RWPE2 (cell line): ENCODE measurements at regions not wholly inside any gene's neighbourhood (a gene's known extent, or its start where the extent isn't known, plus 50 kb on each side); places are given as distances from the start of the nearest gene placed in this dataset.
A peak's percentile ranks its signal among the peaks of the same experiment; 100 is the strongest.
"Not testable (repeated sequence)": the region's sequence is repeated elsewhere in the genome, so short reads cannot be mapped to it uniquely, and the experiment has no call there.

Experiments used
- ATAC-seq: fragments of 200-7000 bp; cut with Tn5 transposase; 3 replicates; pipeline ENCODE4 v1.9.1; 2021; ENCODE audit warnings: low read depth
- DNase-seq: peaks from one replicate; pipeline ENCODE4 v3.0.0-alpha.2; 2020; ENCODE audit warnings: low spot score
- H3K27ac ChIP-seq: fragments of 450-650 bp; 2 replicates; pipeline ENCODE4 v1.5.1; 2017; ENCODE audit warnings: mild to moderate bottlenecking; ENCODE audit not compliant: poor library complexity, severe bottlenecking
- H3K27me3 ChIP-seq: fragments of 250-450 bp; sonication (Bioruptor Pico); 2 replicates; pipeline ENCODE4 v1.5.1; 2021; ENCODE audit warnings: mild to moderate bottlenecking, moderate library complexity; ENCODE audit not compliant: insufficient read depth, poor library complexity, severe bottlenecking
- H3K36me3 ChIP-seq: fragments of 250-450 bp; sonication (Bioruptor Pico); 2 replicates; pipeline ENCODE4 v1.5.1; 2020; ENCODE audit warnings: low read depth, mild to moderate bottlenecking, moderate library complexity
- H3K4me1 ChIP-seq: fragments of 250-450 bp; sonication (Bioruptor Pico); 2 replicates; pipeline ENCODE4 v1.5.1; 2021; ENCODE audit warnings: mild to moderate bottlenecking, moderate library complexity; ENCODE audit not compliant: insufficient read depth, poor library complexity, severe bottlenecking
- H3K4me3 ChIP-seq: fragments of 250-450 bp; sonication (Bioruptor Pico); 2 replicates; pipeline ENCODE4 v1.5.1; 2021; ENCODE audit warnings: mild to moderate bottlenecking, moderate library complexity; ENCODE audit not compliant: severe bottlenecking
- H3K9me3 ChIP-seq: fragments of 250-450 bp; sonication (Bioruptor Pico); 2 replicates; pipeline ENCODE4 v1.5.1; 2021; ENCODE audit warnings: mild to moderate bottlenecking, moderate library complexity; ENCODE audit not compliant: severe bottlenecking

- H3K9me3 ChIP-seq, ATAC-seq, H3K27ac ChIP-seq, H3K36me3 ChIP-seq, DNase-seq, H3K27me3 ChIP-seq, H3K4me3 ChIP-seq, H3K4me1 ChIP-seq: not testable (repeated sequence)
Observed at GRCh38 chr9:65223986-65224385, 61.0 kb downstream of the FOXD4L5 start.

- not testable (repeated sequence) for H3K27me3 ChIP-seq, H3K36me3 ChIP-seq, H3K9me3 ChIP-seq, H3K4me3 ChIP-seq, ATAC-seq, H3K27ac ChIP-seq, H3K4me1 ChIP-seq, DNase-seq
Observed at GRCh38 chr9:65208834-65209233, 76.2 kb downstream of the FOXD4L5 start.

GRCh38 chr9:65207273-65207672 lies 77.7 kb downstream of the FOXD4L5 start:
- not testable (repeated sequence) for H3K4me1 ChIP-seq

GRCh38 chr9:65205853-65206252 lies 79.2 kb downstream of the FOXD4L5 start:
- H3K9me3 ChIP-seq, H3K27ac ChIP-seq, H3K4me3 ChIP-seq, H3K27me3 ChIP-seq, H3K4me1 ChIP-seq, DNase-seq, H3K36me3 ChIP-seq, ATAC-seq: not testable (repeated sequence)

More at GRCh38 chr9:65207273-65207672, 77.7 kb downstream of the FOXD4L5 start:
- not testable (repeated sequence) for H3K36me3 ChIP-seq, H3K9me3 ChIP-seq, H3K4me3 ChIP-seq, H3K27ac ChIP-seq, DNase-seq, H3K27me3 ChIP-seq, ATAC-seq

- DNase-seq, H3K4me1 ChIP-seq, H3K4me3 ChIP-seq, H3K27ac ChIP-seq, H3K9me3 ChIP-seq, H3K36me3 ChIP-seq, H3K27me3 ChIP-seq, ATAC-seq: not testable (repeated sequence)
Observed at GRCh38 chr9:65195781-65196180, 89.2 kb downstream of the FOXD4L5 start.

GRCh38 chr9:65155937-65156336 lies 129.1 kb downstream of the FOXD4L5 start:
- not testable (repeated sequence) for H3K9me3 ChIP-seq, H3K27ac ChIP-seq, ATAC-seq, H3K4me3 ChIP-seq, H3K27me3 ChIP-seq, H3K36me3 ChIP-seq, H3K4me1 ChIP-seq
- DNase-seq, result peak; percentile 12
